GM13977 (cell line): ENCODE measurements at regions not wholly inside any gene's neighbourhood (a gene's known extent, or its start where the extent isn't known, plus 50 kb on each side); places are given as distances from the start of the nearest gene placed in this dataset.
"Not testable (repeated sequence)": the region's sequence is repeated elsewhere in the genome, so short reads cannot be mapped to it uniquely, and the experiment has no call there.

Source experiments
- DNase-seq: peaks from one replicate; pipeline ENCODE4 v3.0.0; 2012; ENCODE audit warnings: low spot score
- in situ Hi-C: fragments of 300-500 bp; cut with MboI; formaldehyde crosslinking; loops from one replicate; pipeline ENCODE4 v1.12.0; 2022; ENCODE audit warnings: low sequenced_read_pairs, low pct_unique_long_range_greater_than_20kb, mixed read lengths, inconsistent platforms; ENCODE audit not compliant: unreplicated experiment
- TF ChIP-seq, protein P1 (sequence below): IDR thresholded peaks from 2 replicates; pipeline ENCODE4 v1.5.1; 2012; ENCODE audit warnings: mild to moderate bottlenecking, control low read depth; ENCODE audit not compliant: insufficient read depth; ENCODE audit errors: extremely low read depth, missing control alignments

DNA sequence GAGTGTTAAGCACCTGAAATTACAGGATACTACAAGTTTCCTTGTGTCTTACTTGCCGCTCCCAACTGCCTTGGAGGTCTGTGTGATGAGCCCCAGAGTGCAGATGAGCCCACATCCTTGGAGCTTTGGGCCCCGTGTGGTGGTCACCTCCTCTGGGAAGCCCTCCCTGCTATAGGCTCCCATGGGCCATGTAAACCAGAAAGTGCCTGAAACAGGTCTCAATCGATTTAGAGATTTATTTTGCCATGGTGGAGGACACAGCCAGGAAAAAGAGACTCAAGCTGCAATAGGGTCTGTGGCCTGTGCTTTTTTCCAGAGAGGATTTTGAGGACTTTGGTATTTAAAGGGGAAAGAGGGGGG is 89.4 kb upstream of the KCTD7 start:
- no peak for DNase-seq
- TF ChIP-seq, protein P1, sequence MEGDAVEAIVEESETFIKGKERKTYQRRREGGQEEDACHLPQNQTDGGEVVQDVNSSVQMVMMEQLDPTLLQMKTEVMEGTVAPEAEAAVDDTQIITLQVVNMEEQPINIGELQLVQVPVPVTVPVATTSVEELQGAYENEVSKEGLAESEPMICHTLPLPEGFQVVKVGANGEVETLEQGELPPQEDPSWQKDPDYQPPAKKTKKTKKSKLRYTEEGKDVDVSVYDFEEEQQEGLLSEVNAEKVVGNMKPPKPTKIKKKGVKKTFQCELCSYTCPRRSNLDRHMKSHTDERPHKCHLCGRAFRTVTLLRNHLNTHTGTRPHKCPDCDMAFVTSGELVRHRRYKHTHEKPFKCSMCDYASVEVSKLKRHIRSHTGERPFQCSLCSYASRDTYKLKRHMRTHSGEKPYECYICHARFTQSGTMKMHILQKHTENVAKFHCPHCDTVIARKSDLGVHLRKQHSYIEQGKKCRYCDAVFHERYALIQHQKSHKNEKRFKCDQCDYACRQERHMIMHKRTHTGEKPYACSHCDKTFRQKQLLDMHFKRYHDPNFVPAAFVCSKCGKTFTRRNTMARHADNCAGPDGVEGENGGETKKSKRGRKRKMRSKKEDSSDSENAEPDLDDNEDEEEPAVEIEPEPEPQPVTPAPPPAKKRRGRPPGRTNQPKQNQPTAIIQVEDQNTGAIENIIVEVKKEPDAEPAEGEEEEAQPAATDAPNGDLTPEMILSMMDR = no peak
- in situ Hi-C loops = no loop called here

DNA sequence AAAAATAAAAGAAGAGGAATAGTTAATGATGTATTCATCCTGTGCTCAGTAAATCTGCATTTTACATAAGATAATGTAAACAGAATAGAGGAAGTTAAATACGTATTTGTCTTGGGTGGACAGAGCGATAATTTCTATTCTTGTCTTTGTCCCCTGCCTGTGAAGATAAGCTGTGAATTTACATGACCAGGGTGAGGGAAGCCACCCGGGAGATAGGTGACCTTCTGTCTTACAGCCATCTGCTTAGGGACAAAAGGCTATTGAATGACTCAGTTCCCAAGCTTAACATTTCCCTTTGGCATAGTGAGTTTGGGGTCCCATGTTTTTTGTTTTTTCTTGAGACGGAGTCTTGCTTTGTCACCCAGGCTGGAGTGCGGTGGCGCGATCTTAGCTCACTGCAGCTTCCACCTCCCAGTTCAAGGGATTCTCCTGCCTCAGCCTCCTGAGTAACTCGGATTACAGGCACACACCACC is 88.7 kb upstream of the KCTD7 start:
- no peak for DNase-seq
- TF ChIP-seq, protein P1 = no peak
- in situ Hi-C loops = no loop called here

DNA sequence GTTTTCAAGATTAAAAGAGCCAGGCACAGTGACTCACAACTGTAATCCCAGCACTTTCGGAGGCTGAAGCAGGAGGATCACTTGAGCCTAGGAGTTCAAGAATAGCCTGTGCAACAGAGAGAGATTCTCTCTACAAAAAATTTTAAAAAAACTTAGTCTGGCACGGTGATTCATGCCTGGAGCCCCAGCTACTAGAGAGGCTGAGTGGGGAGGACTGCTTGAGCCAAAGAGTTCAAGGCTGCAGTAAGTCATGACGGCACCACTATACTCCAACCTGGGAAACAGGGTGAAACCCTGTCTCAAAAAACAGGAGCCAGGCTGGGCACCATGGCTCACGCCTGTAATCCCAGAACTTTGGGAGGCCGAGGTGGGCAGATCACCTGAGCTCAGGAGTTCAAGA is 86.6 kb upstream of the KCTD7 start:
- DNase-seq = no peak
- in situ Hi-C loops = no loop called here

DNA sequence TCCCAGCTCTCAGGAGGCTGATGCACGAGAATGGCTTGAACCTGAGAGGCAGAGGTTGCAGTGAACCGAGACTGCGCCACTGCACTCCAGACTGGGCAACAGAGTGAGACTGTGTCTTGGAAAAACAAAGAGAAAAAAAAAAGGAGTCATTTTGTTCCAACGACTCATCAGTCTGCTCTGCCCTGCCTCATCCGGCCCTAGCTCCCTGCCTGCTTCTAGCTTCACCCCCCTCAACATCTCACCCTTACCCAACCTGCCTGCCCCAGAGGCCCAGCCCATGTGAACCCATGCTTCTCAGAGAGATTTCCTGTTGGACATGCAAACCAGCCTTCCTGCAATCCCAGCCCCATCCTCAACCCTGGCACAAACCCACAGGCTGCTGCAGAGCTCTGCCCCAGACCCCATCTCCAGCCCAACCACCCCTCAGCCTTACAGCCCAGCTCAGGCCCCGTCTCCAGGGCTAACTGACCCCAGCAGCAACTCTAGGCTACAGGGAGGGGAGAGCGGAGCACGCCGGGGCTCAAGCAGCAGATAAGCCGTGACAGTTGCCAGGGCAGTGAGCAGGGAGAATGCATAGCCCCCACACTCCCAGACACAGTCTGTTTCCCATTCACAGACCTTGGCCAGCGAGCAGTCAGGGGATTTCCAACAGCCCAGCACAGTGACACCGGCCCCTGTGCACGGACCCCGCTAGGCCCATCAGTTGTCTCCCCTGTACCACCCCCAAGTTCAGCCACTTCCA is 86.0 kb upstream of the KCTD7 start:
- TF ChIP-seq, protein P1 = no peak
- no peak for DNase-seq
- in situ Hi-C loops = no loop called here

More for the DNA sequence above, 86.6 kb upstream of the KCTD7 start:
- TF ChIP-seq, protein P1 = no peak

DNA sequence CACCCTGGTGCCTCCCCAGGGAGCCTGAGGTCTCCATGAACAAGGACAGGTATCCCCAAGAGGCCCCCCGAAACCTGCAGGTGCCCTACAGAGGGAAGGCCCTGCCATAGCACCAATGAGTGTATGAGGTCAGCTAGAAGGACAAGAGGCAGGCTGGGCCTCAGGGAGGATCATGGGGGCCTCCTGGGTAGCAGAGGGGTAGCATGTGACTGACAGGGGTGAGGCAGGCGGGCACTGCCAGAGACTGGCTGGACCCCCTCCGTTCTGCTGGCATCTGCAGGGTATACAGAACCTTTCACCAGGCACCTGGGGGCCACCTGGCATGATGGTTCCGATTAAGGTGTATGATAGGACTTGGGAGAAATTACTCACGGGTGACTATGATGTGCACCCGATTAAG is 79.2 kb upstream of the KCTD7 start:
- TF ChIP-seq, protein P1 = no peak
- DNase-seq = no peak
- in situ Hi-C loops = no loop called here

DNA sequence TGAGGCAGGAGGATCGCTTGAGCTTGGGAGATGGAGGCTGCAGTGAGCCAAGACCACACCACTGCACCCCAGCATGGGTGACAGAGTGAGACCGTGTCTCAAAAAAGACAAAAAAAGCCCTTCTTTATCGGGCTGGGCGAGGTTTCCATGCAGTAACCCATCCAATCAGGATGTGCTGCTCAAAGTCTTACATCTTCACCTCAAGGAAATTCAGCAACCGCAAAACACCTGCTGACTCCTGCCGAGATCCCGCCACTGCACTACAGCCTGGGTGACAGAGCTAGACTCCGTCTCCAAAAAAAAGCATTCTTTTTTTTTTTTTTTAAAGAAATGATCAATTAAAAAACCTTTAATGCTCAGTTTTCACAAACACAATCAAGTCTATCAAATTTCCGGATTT is 75.7 kb upstream of the KCTD7 start:
- in situ Hi-C loops = no loop called here
- TF ChIP-seq, protein P1 = no peak

DNA sequence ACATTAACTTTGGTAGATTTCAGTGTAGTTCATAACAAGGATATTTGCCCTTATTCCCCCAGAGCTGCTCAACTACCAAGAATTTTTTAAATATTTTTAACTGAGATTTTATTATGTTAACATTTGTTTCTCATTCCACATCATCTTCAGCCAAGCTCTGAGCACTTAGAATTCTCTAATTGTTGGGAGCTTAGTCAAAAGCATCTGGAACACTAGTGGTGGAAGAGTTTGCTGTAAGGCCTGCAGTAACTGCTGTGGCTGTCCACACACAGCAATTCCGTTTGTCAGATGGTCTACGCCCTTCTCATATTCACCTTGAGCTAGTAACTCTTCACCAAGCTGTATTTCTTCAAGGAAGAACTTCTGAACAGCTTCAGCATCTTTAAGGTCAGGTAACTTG is 75.0 kb upstream of the KCTD7 start:
- in situ Hi-C loops, DNase-seq: not testable (repeated sequence)

More for the DNA sequence above, 75.7 kb upstream of the KCTD7 start:
- DNase-seq = no peak

DNA sequence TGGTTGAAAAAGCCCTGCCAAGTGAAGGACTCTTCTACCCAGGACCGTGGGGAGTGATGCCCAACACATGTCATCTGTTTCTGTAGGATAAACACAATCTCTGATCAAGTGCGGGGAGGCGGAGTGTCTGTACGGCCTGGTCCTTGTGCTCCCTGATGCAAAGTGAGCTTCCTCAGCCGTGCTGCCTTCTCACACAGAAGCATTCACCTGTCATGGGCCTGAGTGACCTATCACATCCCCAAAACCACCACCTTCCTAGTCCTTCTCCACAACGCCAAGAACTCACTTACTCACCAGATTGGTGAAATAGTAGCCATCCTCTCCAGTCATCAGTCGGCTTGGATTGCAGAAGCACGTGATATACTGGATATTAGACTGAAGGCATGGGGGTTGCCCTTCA is 74.4 kb upstream of the KCTD7 start:
- DNase-seq, in situ Hi-C loops: not testable (repeated sequence)

DNA sequence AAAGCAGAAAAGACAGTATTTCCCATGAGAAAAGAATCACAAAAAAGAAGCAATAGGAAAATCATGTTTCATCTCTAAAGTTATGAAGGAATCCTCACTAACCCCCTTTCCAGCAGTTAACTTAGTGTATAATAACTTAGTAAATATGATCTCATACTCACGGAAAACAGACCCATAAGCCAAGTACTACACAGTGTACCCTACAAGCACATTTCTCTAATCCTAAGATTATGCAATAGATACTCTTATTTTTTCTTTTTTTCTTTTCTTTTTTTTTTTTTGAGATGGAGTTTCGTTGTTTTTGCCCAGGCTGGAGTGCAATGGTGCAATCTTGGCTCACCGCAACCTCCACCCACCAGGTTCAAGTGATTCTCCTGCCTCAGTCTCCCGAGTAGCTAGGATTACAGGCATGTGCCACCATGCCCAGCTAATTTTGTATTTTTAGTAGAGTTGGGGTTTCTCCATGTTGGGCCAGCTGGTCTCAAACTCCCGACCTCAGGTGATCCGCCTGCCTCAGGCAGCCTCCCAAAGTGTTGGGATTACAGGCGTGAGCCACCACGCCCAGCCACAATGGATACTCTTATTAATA is 73.7 kb upstream of the KCTD7 start:
- DNase-seq, in situ Hi-C loops: not testable (repeated sequence)
